K562 (cell line): ENCODE measurements at regions not wholly inside any gene's neighbourhood (a gene's known extent, or its start where the extent isn't known, plus 50 kb on each side); places are given as distances from the start of the nearest gene placed in this dataset.

ENCODE experiments used
- FOXJ3 ChIP-seq: sonication (generic); formaldehyde crosslinking; IDR thresholded peaks from 2 replicates; pipeline ENCODE4 v1.4.0; 2020; ENCODE audit warnings: mild to moderate bottlenecking, missing genetic modification reagents
- SREBF1 ChIP-seq: fragments of 150-350 bp; IDR thresholded peaks from 2 replicates; pipeline ENCODE4 v1.6.1; 2014; ENCODE audit warnings: antibody characterized with exemption, low read depth, low read length, borderline replicate concordance
- ZNF318 ChIP-seq, 2 experiments: fragments of 450-650 bp; IDR thresholded peaks; 2 replicates each; pipeline ENCODE4 v1.6.1; 2016; ENCODE audit warnings: mild to moderate bottlenecking in 2 of 2, borderline replicate concordance in 1 of 2, low read depth in 1 of 2, moderate library complexity in 1 of 2
- TF ChIP-seq, protein P1 (sequence below): fragments of 250-450 bp; sonication (Bioruptor Pico); IDR thresholded peaks from 2 replicates; pipeline ENCODE4 v1.5.0; 2021; ENCODE audit warnings: mild to moderate bottlenecking, borderline replicate concordance
- TF ChIP-seq, protein P2 (sequence below): fragments of 250-450 bp; sonication (Bioruptor Pico); IDR thresholded peaks from 2 replicates; pipeline ENCODE4 v1.4.0; 2020; ENCODE audit warnings: mild to moderate bottlenecking, moderate library complexity

GRCh38 chr18:73528066-73528465, 619.6 kb downstream of the FBXO15 start (continued):
- TF ChIP-seq, protein P1, sequence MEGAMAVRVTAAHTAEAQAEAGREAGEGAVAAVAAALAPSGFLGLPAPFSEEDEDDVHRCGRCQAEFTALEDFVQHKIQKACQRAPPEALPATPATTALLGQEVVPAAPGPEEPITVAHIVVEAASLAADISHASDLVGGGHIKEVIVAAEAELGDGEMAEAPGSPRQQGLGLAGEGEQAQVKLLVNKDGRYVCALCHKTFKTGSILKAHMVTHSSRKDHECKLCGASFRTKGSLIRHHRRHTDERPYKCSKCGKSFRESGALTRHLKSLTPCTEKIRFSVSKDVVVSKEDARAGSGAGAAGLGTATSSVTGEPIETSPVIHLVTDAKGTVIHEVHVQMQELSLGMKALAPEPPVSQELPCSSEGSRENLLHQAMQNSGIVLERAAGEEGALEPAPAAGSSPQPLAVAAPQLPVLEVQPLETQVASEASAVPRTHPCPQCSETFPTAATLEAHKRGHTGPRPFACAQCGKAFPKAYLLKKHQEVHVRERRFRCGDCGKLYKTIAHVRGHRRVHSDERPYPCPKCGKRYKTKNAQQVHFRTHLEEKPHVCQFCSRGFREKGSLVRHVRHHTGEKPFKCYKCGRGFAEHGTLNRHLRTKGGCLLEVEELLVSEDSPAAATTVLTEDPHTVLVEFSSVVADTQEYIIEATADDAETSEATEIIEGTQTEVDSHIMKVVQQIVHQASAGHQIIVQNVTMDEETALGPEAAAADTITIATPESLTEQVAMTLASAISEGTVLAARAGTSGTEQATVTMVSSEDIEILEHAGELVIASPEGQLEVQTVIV (CRISPR knock-in tag), result no peak
- no peak for TF ChIP-seq SREBF1
- no peak for TF ChIP-seq FOXJ3
- TF ChIP-seq, protein P2, sequence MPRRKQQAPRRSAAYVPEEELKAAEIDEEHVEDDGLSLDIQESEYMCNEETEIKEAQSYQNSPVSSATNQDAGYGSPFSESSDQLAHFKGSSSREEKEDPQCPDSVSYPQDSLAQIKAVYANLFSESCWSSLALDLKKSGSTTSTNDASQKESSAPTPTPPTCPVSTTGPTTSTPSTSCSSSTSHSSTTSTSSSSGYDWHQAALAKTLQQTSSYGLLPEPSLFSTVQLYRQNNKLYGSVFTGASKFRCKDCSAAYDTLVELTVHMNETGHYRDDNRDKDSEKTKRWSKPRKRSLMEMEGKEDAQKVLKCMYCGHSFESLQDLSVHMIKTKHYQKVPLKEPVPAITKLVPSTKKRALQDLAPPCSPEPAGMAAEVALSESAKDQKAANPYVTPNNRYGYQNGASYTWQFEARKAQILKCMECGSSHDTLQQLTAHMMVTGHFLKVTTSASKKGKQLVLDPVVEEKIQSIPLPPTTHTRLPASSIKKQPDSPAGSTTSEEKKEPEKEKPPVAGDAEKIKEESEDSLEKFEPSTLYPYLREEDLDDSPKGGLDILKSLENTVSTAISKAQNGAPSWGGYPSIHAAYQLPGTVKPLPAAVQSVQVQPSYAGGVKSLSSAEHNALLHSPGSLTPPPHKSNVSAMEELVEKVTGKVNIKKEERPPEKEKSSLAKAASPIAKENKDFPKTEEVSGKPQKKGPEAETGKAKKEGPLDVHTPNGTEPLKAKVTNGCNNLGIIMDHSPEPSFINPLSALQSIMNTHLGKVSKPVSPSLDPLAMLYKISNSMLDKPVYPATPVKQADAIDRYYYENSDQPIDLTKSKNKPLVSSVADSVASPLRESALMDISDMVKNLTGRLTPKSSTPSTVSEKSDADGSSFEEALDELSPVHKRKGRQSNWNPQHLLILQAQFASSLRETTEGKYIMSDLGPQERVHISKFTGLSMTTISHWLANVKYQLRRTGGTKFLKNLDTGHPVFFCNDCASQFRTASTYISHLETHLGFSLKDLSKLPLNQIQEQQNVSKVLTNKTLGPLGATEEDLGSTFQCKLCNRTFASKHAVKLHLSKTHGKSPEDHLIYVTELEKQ (CRISPR knock-in tag), result no peak
- TF ChIP-seq ZNF318 (IDR thresholded peaks at IDR 0.05; ENCODE audit: borderline replicate concordance in 1 of 2, low read depth in 1 of 2), result no peak
